ENCODE measurements at regions not wholly inside any gene's neighbourhood (a gene's known extent, or its start where the extent isn't known, plus 50 kb on each side); places are given as distances from the start of the nearest gene placed in this dataset.

- no peak for TF ChIP-seq CTCF (IDR thresholded peaks at IDR 0.05)
- TF ChIP-seq POLR2AphosphoS5 (IDR thresholded peaks at IDR 0.05), result no peak
Observed at GRCh38 chr9:104339692-104340091, 164.4 kb upstream of the OR13F1 start.
